DOHH2 (cell line): ENCODE measurements at regions not wholly inside any gene's neighbourhood (a gene's known extent, or its start where the extent isn't known, plus 50 kb on each side); places are given as distances from the start of the nearest gene placed in this dataset.

Source experiments
- CTCF ChIP-seq: fragments of 200-600 bp; sonication (generic); IDR thresholded peaks from one replicate; pipeline ENCODE4 v1.5.1; 2014; ENCODE audit warnings: antibody characterized with exemption, mild to moderate bottlenecking, low read depth, low read length; ENCODE audit not compliant: poor library complexity, severe bottlenecking
- EZH2phosphoT487 ChIP-seq: fragments of 200-600 bp; sonication (generic); IDR thresholded peaks from 2 replicates; pipeline ENCODE4 v1.6.1; 2017; ENCODE audit warnings: borderline replicate concordance, mild to moderate bottlenecking, antibody characterized with exemption, low read length, moderate library complexity, mixed read lengths

- TF ChIP-seq CTCF: no peak
- no peak for TF ChIP-seq EZH2phosphoT487
Observed at GRCh38 chr6:77151241-77151640, 312.1 kb downstream of the HTR1B start.
